Upper lobe of left lung (tissue), 6 donors: ENCODE measurements at regions not wholly inside any gene's neighbourhood (a gene's known extent, or its start where the extent isn't known, plus 50 kb on each side); places are given as distances from the start of the nearest gene placed in this dataset.

Experiments used
- ATAC-seq, 2 donors: fragments of 200-7000 bp; cut with Tn5 transposase; one replicate each; pipeline ENCODE4 v1.9.1; 2022; ENCODE audit warnings: mild to moderate bottlenecking in 2 of 2, moderate library complexity in 2 of 2; ENCODE audit not compliant: low FRiP score in 2 of 2
- DNase-seq, 2 donors: peaks; one replicate each; pipeline ENCODE4 v3.0.0-alpha.2; 2019 to 2020
- H3K27ac ChIP-seq, 4 donors: fragments of 200-600 bp; sonication (generic); one replicate each; pipeline ENCODE4 v1.5.1; 2016 to 2019
- H3K27me3 ChIP-seq, 4 donors: fragments of 200-600 bp; sonication (generic); one replicate each; pipeline ENCODE4 v1.5.1; 2017 to 2019
- H3K36me3 ChIP-seq, 4 donors: fragments of 200-600 bp; sonication (generic); one replicate each; pipeline ENCODE4 v1.5.1; 2016 to 2019
- H3K4me1 ChIP-seq, 4 donors: fragments of 200-600 bp; sonication (generic); one replicate each; pipeline ENCODE4 v1.5.1; 2018 to 2019
- H3K4me3 ChIP-seq, 4 donors: fragments of 200-600 bp; sonication (generic); one replicate each; pipeline ENCODE4 v1.5.1; 2017 to 2019; ENCODE audit warnings: mild to moderate bottlenecking in 2 of 4, moderate library complexity in 1 of 4
- H3K9me3 ChIP-seq, 4 donors: fragments of 200-600 bp; sonication (generic); one replicate each; pipeline ENCODE4 v1.5.1; 2018 to 2019
- CTCF ChIP-seq, 6 experiments: fragments of 450-650 bp in 4 of 6; fragments of 200-600 bp in 2 of 6; sonication (generic) in 2 of 6; IDR thresholded peaks; one replicate each; pipeline ENCODE4 v1.5.1; 2016 to 2019; ENCODE audit warnings: antibody characterized with exemption in 6 of 6
- EP300 ChIP-seq, 4 donors: sonication (generic); formaldehyde crosslinking; IDR thresholded peaks; one replicate each; pipeline ENCODE4 v1.5.1; 2017; ENCODE audit warnings: antibody characterized with exemption in 4 of 4, control low read depth in 2 of 4
- POLR2A ChIP-seq, 4 donors: fragments of 450-650 bp; IDR thresholded peaks; one replicate each; pipeline ENCODE4 v1.5.1; 2016 to 2017; ENCODE audit warnings: antibody characterized with exemption in 4 of 4, mild to moderate bottlenecking in 2 of 4
- POLR2AphosphoS5 ChIP-seq, 2 donors: sonication (generic); formaldehyde crosslinking; IDR thresholded peaks; one replicate each; pipeline ENCODE4 v1.5.1; 2017; ENCODE audit warnings: antibody characterized with exemption in 2 of 2
- WGBS, 2 donors: methylation state at CpG; one replicate each; pipeline ENCODE4 v1.1.5; 2017 to 2018; 5-methylcytosine and 5-hydroxymethylcytosine counted together
- donor health status: DM: no; HTN: no; CAD: no; lungs with moderate emphysema.
- donor health status: DM: no; HTN: yes; CAD: no; lungs with severe emphysema.

- Histone ChIP-seq H3K27me3 (no peaks in the 10 kb centered on the region), H3K4me1 (no peaks in the 10 kb centered on the region), H3K27ac (no peak overlapping the region), H3K4me3 (no peak overlapping the region), H3K36me3 (no peaks in the 10 kb centered on the region), H3K9me3 (no peaks in the 10 kb centered on the region)
- TF ChIP-seq POLR2AphosphoS5 (IDR thresholded peaks at IDR 0.05), result no peak
- TF ChIP-seq POLR2A (IDR thresholded peaks at IDR 0.05), result no peak
- no peak for TF ChIP-seq CTCF (IDR thresholded peaks at IDR 0.05)
- TF ChIP-seq EP300 (IDR thresholded peaks at IDR 0.05), result no peak
- ATAC-seq, result no peak
- DNase-seq, result no peak
- 76 to 88% methylated on average over 1 of the region's 1 CpG for WGBS, 2 donors
Measured at GRCh38 chr9:103245369-103245768, 250.2 kb downstream of the CYLC2 start.

- no peaks in the 10 kb centered on the region for H3K27me3 ChIP-seq
- H3K4me1 ChIP-seq, result no peaks in the 10 kb centered on the region
- DNase-seq (no peak), ATAC-seq (no peak)
- TF ChIP-seq CTCF (IDR thresholded peaks at IDR 0.05) (no peak), POLR2A (IDR thresholded peaks at IDR 0.05) (no peak), EP300 (IDR thresholded peaks at IDR 0.05) (no peak), POLR2AphosphoS5 (IDR thresholded peaks at IDR 0.05) (no peak)
- 48 to 58% methylated on average over 2 of the region's 2 CpGs for WGBS, 2 donors
- H3K36me3 ChIP-seq, result no peaks in the 10 kb centered on the region
- H3K9me3 ChIP-seq, result peaks cover 0 to 4% (median 0%) of the 10 kb centered on the region in 4 donors
- H3K4me3 ChIP-seq, result no peak overlapping the region
- H3K27ac ChIP-seq, result no peak overlapping the region
Measured at GRCh38 chr9:103261951-103262350, 266.8 kb downstream of the CYLC2 start.

GRCh38 chr9:103266064-103266463, 270.9 kb downstream of the CYLC2 start:
- H3K4me3 ChIP-seq, result no peak overlapping the region
- no peak overlapping the region for H3K27ac ChIP-seq
- no peak for TF ChIP-seq POLR2AphosphoS5 (IDR thresholded peaks at IDR 0.05)
- TF ChIP-seq EP300 (IDR thresholded peaks at IDR 0.05), result no peak
- TF ChIP-seq POLR2A (IDR thresholded peaks at IDR 0.05), result no peak
- no peak for TF ChIP-seq CTCF (IDR thresholded peaks at IDR 0.05)
- no peaks in the 10 kb centered on the region for H3K9me3 ChIP-seq
- H3K36me3 ChIP-seq, result no peaks in the 10 kb centered on the region
- DNase-seq, result no peak
- H3K27me3 ChIP-seq, result no peaks in the 10 kb centered on the region
- H3K4me1 ChIP-seq, result no peaks in the 10 kb centered on the region
- no peak for ATAC-seq
- 86 to 87% methylated on average over 5 of the region's 5 CpGs for WGBS, 2 donors

- WGBS, 2 donors, result 81 to 85% methylated on average over 4 of the region's 4 CpGs
- no peak for DNase-seq
- no peak for ATAC-seq
- no peaks in the 10 kb centered on the region for H3K9me3 ChIP-seq
- TF ChIP-seq POLR2AphosphoS5 (IDR thresholded peaks at IDR 0.05) (no peak), POLR2A (IDR thresholded peaks at IDR 0.05) (no peak), CTCF (IDR thresholded peaks at IDR 0.05) (no peak), EP300 (IDR thresholded peaks at IDR 0.05) (no peak)
- H3K27ac ChIP-seq, result no peak overlapping the region
- H3K36me3 ChIP-seq, result no peaks in the 10 kb centered on the region
- H3K27me3 ChIP-seq, result no peaks in the 10 kb centered on the region
- no peaks in the 10 kb centered on the region for H3K4me1 ChIP-seq
- H3K4me3 ChIP-seq, result no peak overlapping the region
Measured at GRCh38 chr9:103277240-103277639, 282.1 kb downstream of the CYLC2 start.

- H3K4me3 ChIP-seq, result no peak overlapping the region
- H3K27me3 ChIP-seq, result no peaks in the 10 kb centered on the region
- no peak overlapping the region for H3K27ac ChIP-seq
- TF ChIP-seq EP300 (IDR thresholded peaks at IDR 0.05) (no peak), POLR2A (IDR thresholded peaks at IDR 0.05) (no peak), POLR2AphosphoS5 (IDR thresholded peaks at IDR 0.05) (no peak), CTCF (IDR thresholded peaks at IDR 0.05) (no peak)
- no peaks in the 10 kb centered on the region for H3K9me3 ChIP-seq
- ATAC-seq (no peak), DNase-seq (no peak)
- no peaks in the 10 kb centered on the region for H3K36me3 ChIP-seq
- WGBS, 2 donors, result 73 to 74% methylated on average over 2 of the region's 2 CpGs
- no peaks in the 10 kb centered on the region for H3K4me1 ChIP-seq
Measured at GRCh38 chr9:103281126-103281525, 286.0 kb downstream of the CYLC2 start.
